Ammon's horn (tissue), 1 donor: ENCODE measurements at regions not wholly inside any gene's neighbourhood (a gene's known extent, or its start where the extent isn't known, plus 50 kb on each side); places are given as distances from the start of the nearest gene placed in this dataset.
A peak's percentile ranks its signal among the peaks of the same experiment; 100 is the strongest.

Experiments used
- DNase-seq: peaks from one replicate; pipeline ENCODE4 v3.0.0-alpha.2; 2016; ENCODE audit warnings: low spot score

DNA sequence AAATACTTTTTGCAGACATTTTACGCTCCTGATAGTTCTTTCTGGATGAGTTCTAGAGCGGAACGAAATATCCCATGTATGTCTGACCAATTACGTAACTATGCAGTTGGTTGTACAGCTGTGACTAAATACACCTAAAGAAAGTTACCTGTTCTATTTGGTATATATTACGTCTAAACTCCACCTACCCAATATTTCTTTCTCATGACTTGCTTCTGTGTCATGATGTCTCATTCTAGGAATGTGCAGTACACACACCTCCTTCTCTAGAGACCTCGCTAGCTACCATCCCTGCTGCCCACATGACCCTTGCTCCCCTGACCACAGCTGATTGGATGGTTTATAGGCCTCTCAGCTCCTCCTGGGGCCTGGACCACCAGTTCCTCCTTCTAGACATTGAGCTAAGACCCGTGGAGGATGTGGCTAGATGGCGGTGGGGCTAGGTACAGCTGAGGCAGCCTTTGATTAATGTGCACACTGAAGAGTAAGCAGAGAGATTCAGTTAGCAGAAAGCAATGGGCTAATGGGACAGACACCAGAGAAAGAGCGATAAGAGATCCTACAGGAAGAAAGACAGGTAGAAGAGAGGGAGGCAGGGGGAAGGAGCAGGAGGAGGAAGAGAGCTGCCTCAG is 422.1 kb downstream of the COG6 start:
- no peak for DNase-seq

DNA sequence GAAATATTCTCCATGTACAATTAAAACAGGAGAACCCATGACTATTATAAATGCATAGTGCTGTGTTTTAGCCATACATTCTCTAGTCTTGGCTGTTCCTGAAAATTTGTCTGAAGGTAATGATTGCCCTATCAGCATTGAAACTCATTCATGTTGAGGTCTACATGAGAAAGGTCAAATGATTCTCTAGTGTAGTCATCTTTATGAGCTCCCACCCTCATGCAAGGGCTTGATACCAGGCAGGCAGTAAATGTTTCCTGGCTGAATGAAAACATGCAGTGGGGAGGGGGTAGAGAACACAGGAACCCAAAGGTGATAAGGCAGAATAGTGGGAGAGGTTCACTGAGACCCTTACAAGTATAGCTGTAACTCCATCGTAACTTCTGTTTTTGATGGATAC is 424.3 kb downstream of the COG6 start:
- no peak for DNase-seq

- DNase-seq, result no peak
Measured at GRCh38 chr13:40080676-40081075, 425.2 kb downstream of the COG6 start.

DNA sequence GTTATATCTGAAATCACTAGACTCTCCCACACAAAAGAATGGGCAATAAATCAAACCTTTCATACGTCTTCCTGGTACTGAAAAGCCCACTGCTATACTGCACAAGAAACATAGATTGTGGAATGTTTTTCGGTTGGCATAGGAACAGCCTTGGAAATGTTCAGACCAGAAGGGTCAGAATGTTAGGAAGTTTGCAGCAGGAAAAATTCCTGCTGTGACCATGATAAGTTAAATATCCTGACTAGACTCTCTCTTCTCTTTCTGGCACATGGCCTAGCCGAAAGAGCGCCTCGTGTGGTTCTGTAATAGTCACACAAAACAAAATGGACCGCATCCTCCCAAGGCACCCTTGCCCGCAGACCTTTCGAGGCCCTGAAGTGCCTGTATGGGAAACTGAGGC is 427.2 kb downstream of the COG6 start:
- no peak for DNase-seq

- no peak for DNase-seq
Measured at GRCh38 chr13:40083841-40084240, 428.4 kb downstream of the COG6 start.

GRCh38 chr13:40084934-40085333 is 429.5 kb downstream of the COG6 start:
- DNase-seq, result no peak

GRCh38 chr13:40087091-40088002 is 431.9 kb downstream of the COG6 start:
- no peak for DNase-seq

DNA sequence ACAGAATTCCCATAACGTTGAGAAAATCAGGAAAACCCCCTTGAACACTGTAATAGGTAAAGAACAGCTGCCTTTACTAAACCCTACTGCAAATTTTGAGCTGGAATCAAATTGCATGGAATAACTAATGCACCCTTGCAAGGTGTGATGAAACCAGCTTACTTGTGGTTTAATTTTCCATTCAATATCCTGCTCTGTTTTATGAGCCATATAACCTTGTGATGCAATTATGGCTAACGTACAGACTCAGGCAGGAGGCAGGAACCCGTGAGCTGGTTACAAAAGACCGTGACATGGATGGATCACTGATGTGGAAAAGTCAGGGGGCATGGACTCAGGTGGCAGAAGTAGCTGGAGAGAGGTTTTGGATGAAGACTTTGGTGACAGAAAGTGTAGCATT is 438.6 kb downstream of the COG6 start:
- no peak for DNase-seq

GRCh38 chr13:40095695-40096356 is 440.4 kb downstream of the COG6 start:
- no peak for DNase-seq

- DNase-seq, result no peak
Measured at GRCh38 chr13:40096357-40096901, 441.0 kb downstream of the COG6 start.

- no peak for DNase-seq
Measured at GRCh38 chr13:40098246-40098645, 442.8 kb downstream of the COG6 start.

DNA sequence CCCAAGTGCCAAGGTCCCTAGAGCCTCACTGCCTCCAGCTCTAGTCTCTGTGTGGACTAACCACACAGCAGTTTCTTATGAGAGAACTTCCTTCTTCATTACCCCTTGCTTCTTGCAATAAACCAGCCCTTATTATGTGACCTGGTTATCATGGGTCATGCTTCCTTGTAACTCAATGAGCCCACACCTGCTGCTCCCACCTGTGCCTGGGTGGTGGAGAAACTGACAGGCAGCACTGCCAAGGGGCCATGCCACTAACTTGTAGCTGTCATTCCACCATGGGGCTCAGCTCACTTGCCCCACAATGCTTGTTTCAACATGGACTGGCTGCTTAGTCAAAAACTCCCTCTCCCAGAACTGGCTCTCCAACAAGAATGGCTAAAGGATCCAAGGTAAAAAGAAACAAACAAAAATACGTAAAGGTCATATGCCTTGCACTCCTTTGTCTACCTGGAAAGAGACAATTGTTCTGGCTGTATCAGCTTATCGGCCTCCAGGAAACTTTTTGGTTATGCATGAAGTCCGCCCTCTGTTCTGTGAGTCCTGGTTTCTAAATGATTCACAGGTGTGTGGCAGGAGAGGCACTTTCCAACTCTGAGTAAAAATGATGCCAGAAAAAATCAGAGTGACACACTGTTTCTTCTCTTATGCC is 446.4 kb downstream of the COG6 start:
- no peak for DNase-seq

DNA sequence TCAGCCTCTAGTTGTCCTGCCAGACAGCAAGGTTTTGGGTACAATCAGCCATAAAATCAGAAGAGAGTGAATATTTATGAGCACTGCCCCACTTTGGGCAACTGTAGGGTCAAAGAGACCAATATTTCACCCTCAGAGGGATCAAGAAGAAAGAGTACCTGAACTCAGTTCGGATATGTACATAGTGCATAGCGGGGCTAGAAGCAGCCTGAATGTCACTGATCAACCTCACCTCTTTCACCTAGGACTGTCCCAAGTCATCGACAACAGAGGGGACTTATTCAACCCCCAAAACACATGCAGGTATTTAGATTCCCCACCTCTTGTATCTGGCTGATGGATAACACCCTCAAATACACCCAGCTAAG is 446.9 kb downstream of the COG6 start:
- DNase-seq, result no peak

DNA sequence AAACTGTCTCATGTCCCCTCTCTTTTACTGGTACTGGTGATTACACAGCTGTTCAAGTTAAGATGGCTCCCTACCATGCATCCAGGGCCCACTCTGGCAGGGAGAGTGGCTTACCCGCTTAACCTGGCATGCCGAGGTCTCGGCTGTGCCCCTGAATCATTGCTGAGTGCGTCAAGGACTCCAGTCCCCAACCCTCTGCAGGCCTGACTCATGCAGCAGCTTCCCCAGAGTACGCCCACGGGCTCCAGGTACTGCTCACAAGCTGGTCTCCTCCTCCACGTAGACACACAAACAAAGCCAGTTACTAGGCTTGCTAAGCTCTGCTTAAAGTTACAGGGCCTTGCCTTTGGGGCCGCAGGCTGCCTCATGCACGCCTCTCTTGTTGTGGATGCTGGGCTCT is 447.4 kb downstream of the COG6 start:
- DNase-seq, result peak; percentile 58

GRCh38 chr13:40103864-40104263 is 448.4 kb downstream of the COG6 start:
- no peak for DNase-seq

DNA sequence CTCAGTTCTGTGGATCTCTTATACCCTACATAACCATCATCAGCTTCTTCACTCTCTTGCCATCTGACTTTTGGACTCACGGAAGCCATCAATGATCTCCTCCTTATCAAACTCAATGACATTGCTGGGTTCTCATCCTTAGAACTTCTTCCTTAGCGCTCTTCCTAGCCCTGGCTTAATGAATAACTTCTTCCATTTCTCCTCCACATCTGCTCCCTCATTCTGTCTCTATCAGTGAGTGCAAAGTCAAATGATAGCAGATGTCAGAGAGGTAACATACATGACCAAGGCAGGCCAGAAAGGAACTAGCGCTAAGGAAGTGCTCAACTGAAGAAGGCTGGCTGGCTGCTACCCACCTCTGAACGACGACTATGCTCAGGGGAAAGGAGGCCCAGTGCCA is 449.8 kb downstream of the COG6 start:
- no peak for DNase-seq

DNA sequence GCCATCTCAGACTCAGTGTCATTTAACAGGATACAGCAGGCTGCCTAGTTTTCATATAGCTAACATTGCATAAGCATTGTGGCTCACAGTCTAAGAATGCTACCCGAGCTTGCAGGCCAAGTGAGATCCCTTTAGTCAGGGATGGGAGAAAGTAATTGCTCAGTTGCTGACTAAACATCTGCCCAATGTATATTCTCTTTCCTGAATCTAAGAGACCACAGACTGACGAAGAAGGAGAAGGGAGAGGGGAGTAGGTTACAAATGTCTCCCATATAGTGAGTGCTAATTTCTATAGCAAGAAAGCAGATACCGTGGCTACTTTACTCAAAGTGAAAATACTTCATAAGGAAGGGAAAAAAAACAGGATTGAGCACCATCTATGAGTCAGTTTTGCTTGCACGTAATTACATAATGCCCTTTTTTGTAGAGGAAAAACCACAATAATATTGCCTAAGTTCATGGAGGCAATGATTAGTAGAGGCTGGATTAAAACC is 453.9 kb downstream of the COG6 start:
- DNase-seq, result no peak

DNA sequence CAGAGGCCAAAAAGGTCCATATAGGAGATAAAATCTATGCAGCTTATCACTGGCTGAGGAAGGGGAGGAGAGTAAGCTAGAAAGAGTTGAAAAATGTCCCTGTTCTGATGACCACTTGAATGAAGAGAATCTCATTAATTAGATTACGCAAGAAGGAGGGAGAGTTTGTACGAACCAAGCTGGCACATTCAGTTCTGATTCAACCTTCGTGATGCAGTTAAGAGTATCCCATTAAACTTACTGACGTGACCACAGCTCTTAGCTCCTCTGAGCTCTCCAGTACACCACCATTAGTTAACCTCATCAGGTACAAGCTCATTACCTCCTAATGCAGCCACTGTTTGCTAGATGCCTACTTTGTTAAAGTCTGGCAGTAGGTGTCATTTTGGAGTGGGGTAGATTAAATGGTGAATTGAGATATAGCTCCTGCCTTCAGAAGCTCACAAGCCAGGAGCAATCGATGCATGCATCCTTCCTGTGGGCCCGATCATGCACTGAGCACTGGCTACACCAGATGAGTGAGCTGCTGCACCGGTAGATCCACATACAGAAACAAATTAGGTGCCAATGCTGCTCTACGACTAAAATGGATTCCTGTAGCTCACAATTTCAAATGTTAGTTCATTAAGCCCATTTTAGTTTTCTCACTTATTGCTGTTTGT is 458.3 kb downstream of the COG6 start:
- no peak for DNase-seq

- DNase-seq, result peak; percentile 31
Measured at GRCh38 chr13:40114305-40114896, 458.9 kb downstream of the COG6 start.

GRCh38 chr13:40115426-40115825 is 460.0 kb downstream of the COG6 start:
- DNase-seq, result no peak

- DNase-seq, result no peak
Measured at GRCh38 chr13:40116008-40116407, 460.5 kb downstream of the COG6 start.
